Right lobe of liver (tissue), 4 donors: ENCODE measurements at regions not wholly inside any gene's neighbourhood (a gene's known extent, or its start where the extent isn't known, plus 50 kb on each side); places are given as distances from the start of the nearest gene placed in this dataset.

ENCODE experiments used
- CTCF ChIP-seq, 4 donors: fragments of 200-600 bp in 3 of 4; fragments of 450-650 bp in 1 of 4; IDR thresholded peaks; one replicate each; pipeline versions ENCODE4 v1.5.1 to v1.8.0; 2016 to 2022; ENCODE audit warnings: antibody characterized with exemption in 4 of 4, mild to moderate bottlenecking in 2 of 4
- POLR2A ChIP-seq: fragments of 450-650 bp; IDR thresholded peaks from one replicate; pipeline ENCODE4 v1.6.1; 2017; ENCODE audit warnings: antibody characterized with exemption, mild to moderate bottlenecking
- donor health status: DM: no; HTN: no; CAD: no.
- donor health status: DM: no; HTN: no; CAD: no.
- donor health status: DM: no; HTN: yes; CAD: no.

GRCh38 chr6:53410508-53411258 lies 61.9 kb upstream of the ELOVL5 start:
- TF ChIP-seq CTCF (IDR thresholded peaks at IDR 0.05) = peak; percentile 69 to 85 (median 78)
- TF ChIP-seq POLR2A = no peak
